Kasumi-1 (cell line): ENCODE measurements at regions not wholly inside any gene's neighbourhood (a gene's known extent, or its start where the extent isn't known, plus 50 kb on each side); places are given as distances from the start of the nearest gene placed in this dataset.
"Not testable (repeated sequence)": the region's sequence is repeated elsewhere in the genome, so short reads cannot be mapped to it uniquely, and the experiment has no call there.

Experiments used
- DNase-seq, 2 experiments: peaks; one replicate each; lab custom pipeline; 2025; lab: John Stamatoyannopoulos, UW

DNA sequence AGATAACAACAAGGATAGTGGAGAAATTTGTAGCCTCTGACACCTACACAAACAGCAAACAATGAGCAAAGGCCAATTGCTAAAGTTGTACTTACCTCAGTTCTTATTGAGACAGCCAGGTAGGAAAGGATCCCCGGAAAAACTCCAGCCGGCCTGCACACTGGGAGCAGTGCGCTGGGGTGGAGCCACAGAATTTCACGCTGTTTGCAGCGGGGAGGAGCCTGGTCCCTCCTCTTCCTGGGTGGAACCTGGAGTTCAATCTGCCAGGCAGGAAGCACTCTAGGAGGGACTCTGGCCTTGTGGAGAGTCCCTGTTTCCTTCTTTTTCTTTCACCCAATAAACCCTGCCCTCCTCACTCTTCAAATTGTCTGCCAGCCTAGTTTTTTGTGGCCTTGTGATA lies 382.6 kb upstream of the TGIF2LX start:
- not testable (repeated sequence) for DNase-seq

DNA sequence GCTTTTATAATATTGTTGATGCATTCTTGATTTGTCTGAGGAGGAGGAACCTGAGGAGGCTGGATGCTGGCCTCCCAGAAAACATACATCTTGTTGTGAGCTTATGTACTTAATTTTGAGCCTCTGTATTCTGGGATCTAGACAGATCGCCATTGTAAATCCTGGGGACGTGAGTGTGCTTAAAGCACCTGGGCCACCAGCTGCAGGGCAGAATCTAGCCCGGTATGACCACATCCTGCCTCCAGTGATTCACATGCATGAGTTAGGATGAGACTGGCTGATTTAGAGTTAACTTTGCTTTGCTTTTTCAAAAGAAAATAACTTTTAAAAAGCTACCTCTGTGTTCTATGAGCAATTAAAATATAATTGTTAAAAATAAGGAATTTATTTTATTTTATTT lies 364.6 kb upstream of the TGIF2LX start:
- DNase-seq: not testable (repeated sequence)

DNA sequence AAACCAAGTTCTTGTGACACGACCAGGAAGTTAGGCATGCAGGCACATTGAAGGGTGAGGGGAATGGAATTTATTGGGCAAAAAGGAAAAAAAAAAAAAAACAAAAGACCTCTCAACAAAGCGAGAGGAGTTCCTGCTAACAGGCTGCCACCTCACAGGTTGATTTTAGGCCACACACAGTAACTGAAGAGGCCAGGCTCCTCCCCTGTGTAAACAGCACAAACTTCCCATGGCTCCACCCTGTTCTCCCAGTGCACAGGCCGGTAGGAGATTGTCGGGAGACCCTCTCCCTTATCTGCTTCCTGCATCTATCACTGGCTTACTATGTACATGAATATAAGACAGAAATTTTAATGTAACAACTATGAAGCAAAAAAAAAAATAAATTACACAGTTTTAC lies 359.6 kb upstream of the TGIF2LX start:
- DNase-seq: not testable (repeated sequence)

DNA sequence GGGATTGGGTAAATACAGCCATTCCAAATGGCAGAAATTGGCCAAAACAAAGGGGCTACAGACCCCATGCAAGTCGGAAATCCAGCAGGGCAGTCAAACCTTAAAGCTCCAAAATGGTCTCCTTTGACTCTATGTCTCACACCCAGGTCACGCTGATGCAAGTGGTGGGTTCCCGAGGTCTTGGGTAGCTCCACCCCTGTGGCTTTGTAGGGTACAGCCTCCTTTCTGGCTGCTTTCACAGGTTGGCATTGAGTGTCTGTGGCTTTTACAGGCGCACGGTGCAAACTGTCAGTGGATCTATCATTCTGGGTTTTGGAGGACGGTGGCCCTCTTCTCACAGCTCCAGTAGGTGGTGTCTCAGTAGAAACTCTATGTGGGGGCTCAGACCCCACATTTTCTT lies 358.6 kb upstream of the TGIF2LX start:
- DNase-seq: not testable (repeated sequence)

DNA sequence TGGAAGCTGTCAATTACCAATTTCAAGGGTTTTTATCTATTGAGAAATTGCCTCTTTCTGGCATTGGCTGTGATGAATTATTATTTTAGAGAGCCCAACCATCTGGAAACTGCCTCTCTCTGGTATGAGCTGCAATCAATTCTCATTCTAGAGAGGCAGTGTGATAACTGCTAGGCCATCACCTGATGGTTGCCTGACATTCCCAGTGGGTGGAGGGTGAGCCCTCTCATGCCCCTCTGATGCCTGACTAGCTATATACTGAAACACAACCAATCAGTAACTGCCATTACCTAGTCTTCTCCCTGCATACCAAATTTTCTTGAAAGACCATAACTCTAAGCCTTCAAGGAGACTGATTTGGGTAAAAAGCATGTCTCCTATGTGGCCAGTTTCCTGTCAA lies 353.9 kb upstream of the TGIF2LX start:
- not testable (repeated sequence) for DNase-seq

DNA sequence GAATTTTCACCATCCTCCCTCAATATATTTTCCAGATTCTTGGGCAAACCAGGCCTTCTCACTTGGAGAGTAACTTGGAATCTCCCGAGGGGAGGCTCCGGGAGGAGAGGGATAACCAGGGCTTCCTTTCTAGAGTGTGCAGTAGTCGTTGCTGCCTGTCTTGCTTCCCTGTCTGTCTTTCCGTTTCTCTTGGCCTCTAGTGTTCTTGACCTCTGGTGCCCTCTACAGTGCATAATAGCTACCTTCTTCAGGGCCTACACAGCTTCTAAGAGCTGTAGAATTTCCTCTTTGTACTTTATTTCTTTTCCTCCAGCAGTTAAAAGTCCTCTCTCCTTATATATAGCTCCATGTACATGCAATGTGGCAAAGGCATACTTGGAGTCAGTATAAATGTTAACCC lies 339.8 kb upstream of the TGIF2LX start:
- DNase-seq: peak in 1 of 2 experiments; percentile 1

DNA sequence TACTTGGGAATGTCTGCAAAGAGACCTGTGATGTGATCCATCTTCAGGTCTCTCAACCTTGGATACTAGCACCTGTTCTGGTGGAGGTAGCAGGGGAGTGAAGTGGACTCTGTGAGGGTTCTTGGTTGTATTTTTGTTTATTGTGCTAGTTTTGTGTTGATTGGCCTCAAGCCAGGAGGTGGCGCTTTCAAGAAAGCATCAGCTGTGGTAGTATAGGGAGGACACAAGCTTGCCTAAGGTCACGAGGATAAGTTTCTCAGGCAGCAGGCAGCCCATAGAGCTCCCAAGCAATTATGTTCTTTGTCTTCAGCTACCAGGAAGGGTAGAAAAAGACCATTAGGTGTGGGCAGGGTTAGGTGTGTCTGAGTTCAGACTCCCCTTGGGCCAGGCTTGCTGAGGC lies 289.9 kb upstream of the TGIF2LX start:
- DNase-seq: not testable (repeated sequence)

DNA sequence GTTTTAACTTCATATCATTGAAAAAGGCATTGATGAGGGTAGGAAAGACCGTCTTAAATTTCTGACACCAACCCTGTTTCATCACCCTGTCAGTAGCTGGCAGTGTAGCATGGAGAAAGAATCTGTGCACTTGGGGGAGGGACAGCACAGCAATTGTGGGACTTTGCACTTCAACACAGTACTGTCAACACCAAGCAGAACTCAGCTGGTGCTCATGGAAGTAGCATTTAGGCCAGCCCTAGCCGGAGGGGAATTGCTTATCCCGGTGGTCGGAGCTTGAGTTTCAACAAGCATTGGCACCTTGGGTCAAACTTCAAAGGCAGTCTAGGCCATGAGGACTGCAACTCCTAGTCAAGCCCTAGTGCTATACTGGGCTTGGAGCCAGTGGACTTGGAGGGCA lies 285.8 kb upstream of the TGIF2LX start:
- not testable (repeated sequence) for DNase-seq

DNA sequence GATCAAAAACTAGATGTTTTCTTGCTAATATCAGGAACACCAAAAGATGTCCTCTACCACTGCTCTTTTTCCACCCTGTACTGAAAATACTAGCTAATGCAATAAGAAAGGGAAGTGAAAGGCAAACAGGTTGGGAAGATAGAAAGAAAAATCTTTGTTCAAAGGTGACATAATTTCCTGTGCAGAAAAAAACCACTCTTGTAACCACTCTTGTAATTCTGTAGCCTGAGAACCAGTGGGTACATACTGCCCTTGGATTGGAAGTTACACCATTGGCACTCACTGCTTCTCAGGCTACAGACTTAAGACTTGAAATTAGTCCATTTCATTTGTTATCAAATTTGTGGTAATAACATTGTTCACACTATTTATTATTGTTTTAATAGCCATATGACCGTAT lies 263.0 kb upstream of the TGIF2LX start:
- DNase-seq: not testable (repeated sequence)

DNA sequence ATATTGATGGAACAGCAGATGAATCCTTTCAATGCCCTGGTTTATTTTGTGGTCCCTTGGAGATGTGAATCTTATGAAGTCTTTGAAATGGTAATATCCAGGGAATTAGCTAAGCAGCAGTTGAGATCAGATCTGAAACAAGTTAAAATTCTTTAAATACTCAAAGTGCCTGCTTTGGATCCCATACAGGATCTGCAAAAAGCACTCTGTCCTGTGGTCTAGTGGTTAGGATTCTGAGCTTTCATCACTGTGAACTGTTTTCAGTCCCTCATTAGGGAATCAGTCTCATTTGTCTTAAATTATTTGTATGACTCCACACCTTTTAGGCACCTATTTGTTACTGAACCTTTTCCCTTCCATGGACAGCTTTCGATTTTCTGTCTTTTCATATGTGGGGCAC lies 215.2 kb upstream of the TGIF2LX start:
- not testable (repeated sequence) for DNase-seq

DNA sequence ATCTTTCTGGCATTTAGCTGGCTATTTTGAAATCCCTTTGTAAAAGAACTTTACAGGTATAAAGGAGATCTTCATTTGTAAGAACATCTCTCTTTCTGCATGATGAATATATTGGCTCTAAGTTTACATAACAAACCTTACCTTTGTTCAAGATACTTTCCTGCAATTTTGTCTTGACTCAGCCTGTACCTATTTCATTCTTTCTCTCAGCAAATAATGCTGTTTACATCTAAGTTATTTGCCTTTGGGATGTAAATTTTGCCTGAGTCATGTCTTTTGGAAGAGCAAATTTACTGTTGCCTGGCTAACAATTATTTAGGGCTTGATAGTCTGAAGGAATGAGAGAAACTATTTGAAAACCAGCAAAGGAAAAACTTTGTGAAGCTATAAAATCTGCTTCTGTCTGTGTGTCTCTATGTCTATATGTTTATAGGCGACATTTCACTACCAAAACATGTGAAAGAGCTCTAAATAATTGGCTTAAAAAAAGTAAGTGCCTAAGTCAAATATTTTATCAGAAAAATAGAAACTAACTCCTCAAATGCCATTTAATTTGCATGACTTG lies 214.3 kb upstream of the TGIF2LX start:
- DNase-seq: not testable (repeated sequence)

DNA sequence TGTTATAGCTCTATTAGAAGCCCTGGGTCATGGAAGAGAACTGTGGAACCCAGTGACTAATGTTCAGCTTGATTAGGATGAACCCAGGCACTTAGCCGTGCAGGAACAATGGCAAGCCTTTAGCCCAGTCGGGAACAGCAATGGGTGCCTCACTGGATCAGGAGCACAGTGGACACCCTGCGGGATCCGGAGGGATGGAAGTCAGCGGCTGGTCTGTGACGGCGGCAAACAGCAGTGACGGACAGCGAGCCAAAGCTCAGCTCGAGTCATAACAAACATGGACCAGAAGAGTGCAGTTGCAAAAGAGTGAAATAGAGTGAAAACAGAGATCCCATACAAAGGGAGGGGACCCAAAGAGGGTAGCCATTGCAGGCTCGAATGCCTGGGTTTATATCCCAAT lies 187.3 kb upstream of the TGIF2LX start:
- not testable (repeated sequence) for DNase-seq

DNA sequence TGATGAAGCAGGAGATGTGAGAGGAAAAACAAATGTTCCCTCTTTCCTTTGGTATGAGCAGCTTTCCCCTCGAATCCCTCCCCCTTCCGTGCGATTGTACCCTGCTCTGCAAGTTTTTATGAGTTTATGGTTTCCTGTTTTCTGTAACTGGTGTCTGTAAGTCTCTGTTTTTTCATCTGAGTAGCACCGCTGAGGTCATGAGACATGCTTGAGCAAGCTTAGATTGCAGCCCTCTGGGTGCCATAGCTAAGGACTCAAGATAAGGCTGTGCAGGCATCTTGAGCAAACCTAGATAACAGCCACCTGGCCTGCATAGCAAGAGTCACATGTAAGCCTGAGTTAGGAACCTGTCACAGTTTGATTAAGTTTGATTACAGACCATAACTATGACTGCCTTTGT lies 165.2 kb upstream of the TGIF2LX start:
- DNase-seq: not testable (repeated sequence)

DNA sequence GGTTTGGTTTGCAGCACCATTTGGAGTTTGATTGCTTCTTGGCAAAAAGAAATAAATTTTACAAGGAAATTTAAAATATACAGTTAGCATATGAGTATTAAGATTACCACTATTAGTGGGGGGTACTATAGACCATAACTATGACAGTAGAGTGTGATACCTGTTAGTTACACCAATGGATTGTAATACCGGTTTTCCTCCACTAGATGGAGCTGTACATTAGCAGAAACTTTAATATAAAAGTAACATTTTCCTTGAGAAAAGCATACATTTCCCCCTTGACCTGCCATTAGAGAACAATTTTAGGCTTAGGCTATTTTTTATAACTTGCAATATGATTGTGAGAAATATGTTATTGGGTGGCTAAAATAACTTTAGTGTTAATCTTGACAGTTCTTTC lies 163.9 kb upstream of the TGIF2LX start:
- DNase-seq: peak in 1 of 2 experiments; percentile 1

DNA sequence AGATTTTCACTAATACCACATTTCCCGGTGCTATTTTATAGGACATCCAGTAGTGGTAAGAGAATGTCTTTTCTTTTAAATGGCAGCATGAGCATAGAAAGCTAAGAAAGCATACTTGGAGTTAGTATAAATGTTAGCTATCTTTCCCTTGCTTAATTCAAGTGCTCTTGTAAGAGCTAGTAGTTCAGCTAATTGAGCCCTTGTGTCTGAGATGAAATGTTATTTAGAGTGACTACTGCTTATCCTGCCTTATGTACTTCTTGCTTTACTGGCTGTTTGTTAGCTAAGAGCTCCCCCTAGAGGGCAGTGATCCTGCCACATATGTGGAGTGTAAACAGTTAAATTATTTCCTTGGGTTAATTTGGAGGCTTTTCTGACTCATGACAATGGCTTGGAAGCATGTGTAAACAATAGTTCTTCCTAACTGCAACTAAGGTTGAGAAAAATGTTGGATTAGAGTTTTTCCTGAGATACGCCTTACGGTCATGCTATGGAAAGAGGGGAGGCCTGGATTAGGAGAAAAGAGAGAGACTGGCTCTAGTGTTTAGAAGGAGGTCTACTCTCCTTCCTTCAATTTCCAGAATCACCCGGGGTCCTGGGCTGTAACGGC lies 162.5 kb upstream of the TGIF2LX start:
- DNase-seq: not testable (repeated sequence)

DNA sequence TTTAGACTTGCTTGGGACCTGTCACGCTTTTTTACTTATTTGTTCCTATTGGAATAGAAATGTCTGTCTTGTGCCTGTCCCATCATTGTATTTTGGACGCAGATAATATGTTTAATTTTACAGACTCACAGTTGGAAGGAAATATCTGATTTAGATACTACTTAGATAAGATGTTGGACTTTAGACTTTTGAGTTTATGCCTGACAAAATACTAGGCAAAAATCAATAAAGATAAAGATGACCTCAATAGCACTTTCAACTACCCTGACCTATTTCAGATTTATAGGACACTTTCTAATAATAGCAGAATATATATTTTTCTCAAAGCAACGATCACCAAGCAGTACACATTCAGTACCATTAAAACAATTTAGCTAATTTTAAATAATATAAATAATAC lies 150.1 kb upstream of the TGIF2LX start:
- not testable (repeated sequence) for DNase-seq

DNA sequence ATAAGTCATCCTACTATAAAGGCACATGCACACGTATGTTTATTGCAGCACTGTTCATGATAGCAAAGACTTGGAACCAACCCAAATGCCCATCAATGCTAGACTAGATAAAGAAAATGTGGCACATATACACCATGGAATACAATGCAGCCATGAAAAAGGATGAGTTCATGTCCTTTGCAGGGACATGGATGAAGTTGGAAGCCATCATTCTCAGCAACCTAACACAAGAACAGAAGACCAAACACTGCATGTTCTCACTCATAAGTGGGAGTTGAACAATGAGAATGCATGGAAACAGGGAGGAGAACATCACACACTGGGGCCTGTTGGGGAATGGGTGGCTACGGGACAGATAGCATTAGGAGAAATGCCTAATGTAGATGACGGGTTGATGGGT lies 110.3 kb upstream of the TGIF2LX start:
- DNase-seq: not testable (repeated sequence)

DNA sequence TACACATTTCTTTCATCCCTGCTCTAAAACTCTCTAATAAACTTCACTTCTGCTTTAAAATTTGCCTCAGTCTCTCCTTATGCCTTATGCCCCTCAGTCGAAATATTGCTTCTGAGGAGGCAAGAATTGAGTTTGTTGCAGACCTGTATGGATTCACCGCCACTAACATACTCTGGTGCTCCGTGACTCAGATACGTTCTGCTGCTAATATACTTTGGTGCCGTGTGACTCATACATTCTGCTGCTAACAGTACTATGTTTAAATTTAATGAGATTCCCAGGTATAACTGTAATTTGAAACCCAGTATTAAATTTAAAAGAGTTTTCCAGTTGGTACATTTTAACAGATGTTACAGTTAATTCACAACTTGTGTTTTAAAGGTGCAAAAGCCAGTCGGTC lies 82.0 kb upstream of the TGIF2LX start:
- DNase-seq: not testable (repeated sequence)

DNA sequence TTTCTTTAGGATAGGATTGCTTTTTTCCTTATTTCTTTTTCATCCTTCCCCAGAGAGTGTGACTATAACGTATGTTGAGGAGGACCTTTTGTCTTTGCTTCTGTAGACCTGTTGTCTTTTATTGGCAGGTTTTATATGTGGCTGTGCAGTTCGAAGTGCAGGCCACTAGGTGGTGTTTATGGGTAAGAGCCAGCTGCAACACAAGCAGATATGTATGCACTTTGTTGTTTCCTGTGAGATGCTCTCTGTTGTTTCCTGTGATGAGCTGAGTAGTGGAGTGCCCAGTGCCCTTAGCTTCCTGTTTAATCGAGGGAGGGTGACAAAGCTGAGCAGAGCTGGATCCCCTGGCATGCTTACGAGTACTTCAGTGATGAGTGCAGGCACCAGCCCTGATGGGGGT lies 50.0 kb upstream of the TGIF2LX start:
- peak; percentile 1 to 18 for DNase-seq
